HUES48 (cell line): ENCODE measurements at regions not wholly inside any gene's neighbourhood (a gene's known extent, or its start where the extent isn't known, plus 50 kb on each side); places are given as distances from the start of the nearest gene placed in this dataset.
"Not testable (repeated sequence)": the region's sequence is repeated elsewhere in the genome, so short reads cannot be mapped to it uniquely, and the experiment has no call there.

Experiments used
- H3K27ac ChIP-seq: one replicate; pipeline ENCODE4 v1.7.0; 2013; ENCODE audit warnings: low read depth, low read length, inconsistent platforms
- H3K27me3 ChIP-seq: 2 replicates; pipeline ENCODE4 v1.6.1; 2013; ENCODE audit warnings: mild to moderate bottlenecking, low read length; ENCODE audit not compliant: control insufficient read depth, insufficient read depth
- H3K36me3 ChIP-seq: 2 replicates; pipeline ENCODE4 v1.6.1; 2013; ENCODE audit warnings: low read length; ENCODE audit not compliant: control insufficient read depth, insufficient read depth
- H3K4me1 ChIP-seq: 2 replicates; pipeline ENCODE4 v1.6.1; 2013; ENCODE audit warnings: mild to moderate bottlenecking, low read length; ENCODE audit not compliant: control insufficient read depth, insufficient read depth
- H3K4me3 ChIP-seq: 2 replicates; pipeline ENCODE4 v1.5.1; 2013; ENCODE audit warnings: mild to moderate bottlenecking, low read depth, low read length
- H3K9ac ChIP-seq: 2 replicates; pipeline ENCODE4 v1.6.1; 2013; ENCODE audit warnings: mild to moderate bottlenecking, low read depth, low read length, moderate library complexity
- H3K9me3 ChIP-seq: 2 replicates; pipeline ENCODE4 v1.6.1; 2013; ENCODE audit warnings: low read length; ENCODE audit not compliant: control insufficient read depth, insufficient read depth

GRCh38 chr7:68222311-68222710 lies 1225.7 kb downstream of the TYW1 start:
- Histone ChIP-seq H3K27me3 (no peaks in the 10 kb centered on the region), H3K4me1 (0 out of 2 replicates have a peak, but pooled peaks cover 3% of the 10 kb centered on the region), H3K36me3 (no peaks in the 10 kb centered on the region), H3K9ac (no peak overlapping the region), H3K27ac (no peak overlapping the region), H3K9me3 (peaks cover 3% of the 10 kb centered on the region; the same call in 1 of the 2 replicates), H3K4me3 (no peak overlapping the region)

GRCh38 chr7:68224041-68224741 lies 1227.6 kb downstream of the TYW1 start:
- no peak overlapping the region for H3K4me3 ChIP-seq
- no peak overlapping the region for H3K9ac ChIP-seq
- no peaks in the 10 kb centered on the region for H3K27me3 ChIP-seq
- no peaks in the 10 kb centered on the region for H3K36me3 ChIP-seq
- H3K27ac ChIP-seq: no peak overlapping the region
- 0 out of 2 replicates have a peak, but pooled peaks cover 3% of the 10 kb centered on the region for H3K4me1 ChIP-seq
- no peaks in the 10 kb centered on the region for H3K9me3 ChIP-seq

- not testable (repeated sequence) for H3K9me3 ChIP-seq, H3K4me1 ChIP-seq, H3K9ac ChIP-seq, H3K27me3 ChIP-seq, H3K27ac ChIP-seq, H3K36me3 ChIP-seq, H3K4me3 ChIP-seq
Measured at GRCh38 chr7:68231011-68231410, 1234.4 kb downstream of the TYW1 start.

DNA sequence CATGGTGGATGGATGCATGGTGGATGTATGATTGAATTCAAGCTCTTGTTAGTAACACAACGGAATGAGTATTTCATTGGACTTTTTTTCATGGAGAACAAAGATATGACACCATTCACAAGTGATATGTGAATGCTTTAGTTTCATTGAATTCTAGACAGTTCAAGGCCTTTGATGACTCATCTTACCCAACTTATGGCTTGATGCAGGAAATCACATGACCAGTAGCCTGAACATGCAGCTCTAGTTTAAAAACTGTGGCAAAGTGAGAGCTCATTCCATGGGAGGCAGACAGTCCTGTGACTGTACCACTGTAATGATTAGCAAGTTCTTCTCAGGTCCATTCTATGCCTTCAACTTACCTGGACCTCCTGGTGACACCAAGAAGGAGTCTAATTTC lies 1239.3 kb downstream of the TYW1 start:
- H3K4me1 ChIP-seq: peaks cover 6% of the 10 kb centered on the region
- no peak overlapping the region for H3K27ac ChIP-seq
- peaks cover 5% of the 10 kb centered on the region for H3K27me3 ChIP-seq
- no peaks in the 10 kb centered on the region for H3K36me3 ChIP-seq
- H3K9me3 ChIP-seq: no peaks in the 10 kb centered on the region
- no peak overlapping the region for H3K4me3 ChIP-seq
- H3K9ac ChIP-seq: no peak overlapping the region

DNA sequence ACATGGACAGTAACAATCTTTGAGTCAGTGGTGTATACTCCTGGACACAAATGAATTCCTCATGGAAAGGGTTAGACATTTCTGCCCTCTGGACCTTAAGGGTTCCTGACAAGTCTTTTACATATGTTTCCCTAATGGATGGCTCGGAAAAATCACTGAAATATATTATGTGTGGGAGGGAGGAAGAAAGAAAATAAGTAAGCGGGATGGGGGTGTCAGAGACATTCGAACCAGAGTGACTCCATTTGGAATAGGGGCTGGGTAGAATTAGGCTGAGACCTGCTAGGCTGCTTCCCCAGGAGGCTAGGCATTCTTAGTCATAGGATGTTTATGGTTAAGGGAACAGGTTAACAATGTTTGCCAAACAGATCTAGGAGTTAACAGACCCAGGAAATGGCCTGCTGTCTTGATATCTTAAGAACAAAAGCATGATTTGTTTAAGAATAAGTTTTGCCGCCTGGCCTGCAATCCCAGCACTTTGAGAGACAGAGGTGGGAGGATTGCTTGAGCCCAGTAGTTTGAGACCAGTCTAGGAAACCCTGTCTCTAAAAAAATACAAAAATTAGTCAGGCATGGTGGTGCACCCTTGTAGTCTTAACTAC lies 1241.7 kb downstream of the TYW1 start:
- H3K27ac ChIP-seq: peak overlapping the region; percentile 80
- H3K9me3 ChIP-seq: no peaks in the 10 kb centered on the region
- peaks cover 5% of the 10 kb centered on the region for H3K27me3 ChIP-seq
- no peak overlapping the region for H3K4me3 ChIP-seq
- no peaks in the 10 kb centered on the region for H3K36me3 ChIP-seq
- H3K9ac ChIP-seq: no peak overlapping the region
- peaks cover 6% of the 10 kb centered on the region for H3K4me1 ChIP-seq

GRCh38 chr7:68243128-68243527 lies 1246.5 kb downstream of the TYW1 start:
- Histone ChIP-seq H3K9me3 (no peaks in the 10 kb centered on the region), H3K27me3 (peaks cover 16% of the 10 kb centered on the region), H3K27ac (no peak overlapping the region), H3K4me1 (peaks cover 24% of the 10 kb centered on the region), H3K9ac (no peak overlapping the region), H3K4me3 (no peak overlapping the region), H3K36me3 (no peaks in the 10 kb centered on the region)

DNA sequence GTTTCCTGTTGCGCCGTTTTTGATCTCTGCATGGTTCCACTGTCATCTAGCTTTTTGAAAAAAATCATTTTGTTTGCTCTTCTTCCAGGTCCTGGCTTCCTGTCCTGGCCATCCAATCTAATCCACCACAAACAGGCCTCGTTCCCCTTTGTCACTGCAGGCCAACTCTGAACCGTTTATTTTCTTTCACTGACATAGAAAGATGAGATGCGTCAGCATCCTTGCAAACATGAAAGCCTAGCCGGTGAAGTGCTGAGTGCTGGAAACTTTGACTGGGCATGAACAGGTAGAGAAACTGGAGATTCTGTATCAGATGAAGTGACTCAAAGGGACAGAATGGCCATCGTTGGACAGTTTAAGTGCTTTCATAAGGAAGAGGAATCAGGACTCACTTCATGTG lies 1247.8 kb downstream of the TYW1 start:
- H3K27me3 ChIP-seq: peaks cover 16% of the 10 kb centered on the region
- no peaks in the 10 kb centered on the region for H3K36me3 ChIP-seq
- H3K9ac ChIP-seq: no peak overlapping the region
- H3K4me1 ChIP-seq: peaks cover 23% of the 10 kb centered on the region
- no peak overlapping the region for H3K4me3 ChIP-seq
- no peak overlapping the region for H3K27ac ChIP-seq
- no peaks in the 10 kb centered on the region for H3K9me3 ChIP-seq

DNA sequence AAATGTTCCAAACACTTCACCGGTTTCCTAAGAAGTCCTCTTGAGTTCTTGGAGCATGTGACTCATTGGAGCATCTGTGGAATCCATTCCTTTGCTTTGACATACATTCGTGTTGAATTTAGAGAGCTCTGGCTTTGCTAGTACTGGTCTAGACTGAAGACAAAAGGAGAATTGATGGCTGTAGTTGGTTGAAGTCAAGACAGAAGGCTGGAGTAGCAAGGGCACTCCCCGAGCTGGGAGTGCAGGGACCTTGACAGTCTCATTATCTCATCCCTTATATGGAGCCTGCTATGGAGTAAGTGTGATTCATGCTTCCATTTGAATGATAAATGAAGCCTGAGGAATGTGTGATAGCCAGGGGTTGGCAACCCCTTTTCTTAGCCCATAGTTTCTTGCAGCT lies 1249.1 kb downstream of the TYW1 start:
- Histone ChIP-seq H3K27ac (peak overlapping the region; percentile 98), H3K9me3 (no peaks in the 10 kb centered on the region), H3K9ac (peak overlapping the region; percentile 49; the same call in 1 of the 2 replicates), H3K27me3 (peaks cover 10% of the 10 kb centered on the region; the same call in 1 of the 2 replicates), H3K4me3 (no peak overlapping the region; the same call in 1 of the 2 replicates), H3K4me1 (peaks cover 23% of the 10 kb centered on the region), H3K36me3 (no peaks in the 10 kb centered on the region)

- peak overlapping the region; percentile 98 for H3K27ac ChIP-seq
- no peaks in the 10 kb centered on the region for H3K9me3 ChIP-seq
- H3K4me3 ChIP-seq: no peak overlapping the region; the same call in 1 of the 2 replicates
- H3K4me1 ChIP-seq: peaks cover 23% of the 10 kb centered on the region
- peak overlapping the region; percentile 49 for H3K9ac ChIP-seq
- no peaks in the 10 kb centered on the region for H3K36me3 ChIP-seq
- peaks cover 10% of the 10 kb centered on the region; the same call in 1 of the 2 replicates for H3K27me3 ChIP-seq
Measured at GRCh38 chr7:68246189-68246633, 1249.6 kb downstream of the TYW1 start.

DNA sequence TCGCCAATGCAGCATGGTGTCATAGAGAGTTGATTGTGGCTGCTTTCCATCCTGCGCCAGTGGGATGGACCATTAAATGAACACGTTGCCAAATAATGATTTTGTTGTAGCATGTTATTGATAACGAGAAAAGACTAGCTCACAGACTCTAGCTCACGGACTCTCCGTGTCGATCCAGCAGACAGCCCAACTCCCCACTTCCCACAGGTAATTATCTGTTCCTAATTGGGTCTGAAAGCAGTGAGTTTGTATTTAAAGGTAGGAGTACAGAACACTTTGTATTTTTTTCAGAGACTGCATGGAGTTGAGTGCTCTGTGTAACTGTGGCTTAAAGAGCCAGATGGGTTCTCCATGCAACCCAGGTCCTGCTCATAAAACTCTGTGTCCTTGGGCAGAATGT lies 1250.5 kb downstream of the TYW1 start:
- Histone ChIP-seq H3K4me1 (peaks cover 23% of the 10 kb centered on the region), H3K27ac (peak overlapping the region; percentile 98), H3K9ac (no peak overlapping the region), H3K9me3 (peaks cover 5% of the 10 kb centered on the region), H3K27me3 (peaks cover 10% of the 10 kb centered on the region; the same call in 1 of the 2 replicates), H3K4me3 (no peak overlapping the region), H3K36me3 (no peaks in the 10 kb centered on the region)

- Histone ChIP-seq H3K27ac (peak overlapping the region; percentile 98), H3K9me3 (peaks cover 8% of the 10 kb centered on the region), H3K4me3 (no peak overlapping the region), H3K27me3 (peaks cover 10% of the 10 kb centered on the region; the same call in 1 of the 2 replicates), H3K36me3 (no peaks in the 10 kb centered on the region), H3K9ac (no peak overlapping the region), H3K4me1 (peaks cover 23% of the 10 kb centered on the region)
Measured at GRCh38 chr7:68247571-68247970, 1250.9 kb downstream of the TYW1 start.
